Spleen (tissue), 11 donors: ENCODE measurements at regions not wholly inside any gene's neighbourhood (a gene's known extent, or its start where the extent isn't known, plus 50 kb on each side); places are given as distances from the start of the nearest gene placed in this dataset.
A peak's percentile ranks its signal among the peaks of the same experiment; 100 is the strongest.

ENCODE experiments used
- DNase-seq: peaks from one replicate; pipeline ENCODE4 v3.0.0-alpha.2; 2020
- H3K27ac ChIP-seq, 8 donors: fragments of 200-600 bp; sonication (generic) in 7 of 8; 1 replicate in 4 of 8; 2 replicates in 4 of 8; pipeline versions ENCODE4 v1.5.0 to v1.8.0; 2016 to 2021; ENCODE audit warnings: inconsistent platforms in 4 of 8, mild to moderate bottlenecking in 4 of 8, moderate library complexity in 1 of 8
- H3K27me3 ChIP-seq, 7 donors: fragments of 200-600 bp; sonication (generic) in 6 of 7; replicated peaks in 1 of 7; 1 replicate in 4 of 7; 2 replicates in 3 of 7; pipeline versions ENCODE4 v1.5.0 to v1.8.0; 2016 to 2021; ENCODE audit warnings: inconsistent platforms in 3 of 7, mild to moderate bottlenecking in 1 of 7
- H3K36me3 ChIP-seq, 6 donors: fragments of 200-600 bp; sonication (generic) in 5 of 6; 1 replicate in 4 of 6; 2 replicates in 2 of 6; pipeline versions ENCODE4 v1.5.0 to v1.8.0; 2016 to 2021; ENCODE audit warnings: inconsistent platforms in 2 of 6
- H3K4me1 ChIP-seq, 6 donors: fragments of 200-600 bp; sonication (generic) in 5 of 6; 1 replicate in 3 of 6; 2 replicates in 3 of 6; pipeline versions ENCODE4 v1.5.0 to v1.8.0; 2016 to 2021; ENCODE audit warnings: inconsistent platforms in 3 of 6
- H3K4me3 ChIP-seq, 8 donors: fragments of 200-600 bp; sonication (generic) in 7 of 8; 1 replicate in 4 of 8; 2 replicates in 4 of 8; pipeline versions ENCODE4 v1.5.0 to v1.8.0; 2016 to 2021; ENCODE audit warnings: inconsistent platforms in 4 of 8, mild to moderate bottlenecking in 4 of 8, moderate library complexity in 2 of 8
- H3K9me3 ChIP-seq, 8 donors: fragments of 200-600 bp; sonication (generic) in 7 of 8; 1 replicate in 4 of 8; 2 replicates in 4 of 8; pipeline versions ENCODE4 v1.5.0 to v1.8.0; 2016 to 2021; ENCODE audit warnings: inconsistent platforms in 4 of 8
- POLR2A ChIP-seq, 3 donors: fragments of 450-650 bp; IDR thresholded peaks; one replicate each; pipeline ENCODE4 v1.5.1; 2017; ENCODE audit warnings: antibody characterized with exemption in 3 of 3, mild to moderate bottlenecking in 1 of 3
- POLR2AphosphoS5 ChIP-seq, 3 donors: sonication (generic); formaldehyde crosslinking; IDR thresholded peaks; one replicate each; pipeline ENCODE4 v1.5.1; 2017; ENCODE audit warnings: antibody characterized with exemption in 3 of 3
- WGBS, 5 donors: extraction: QIAGEN DNeasy Blood & Tissue Kit in 3 of 5; methylation state at CpG; one replicate each; pipeline versions ENCODE4 v1.1.5 to v1.1.7; 2013 to 2018; 5-methylcytosine and 5-hydroxymethylcytosine counted together
- intact Hi-C: fragments of 100-400 bp; cut with DNase I; formaldehyde crosslinking; loops from one replicate; pipeline ENCODE4 v1.15.0; 2023; ENCODE audit warnings: low total_unique reads
- TF ChIP-seq, protein P1 (sequence below), 11 experiments: fragments of 200-600 bp in 7 of 11; fragments of 450-650 bp in 4 of 11; sonication (generic) in 4 of 11; IDR thresholded peaks in 8 of 11; conservative IDR thresholded peaks in 3 of 11; 1 replicate in 7 of 11; 2 replicates in 4 of 11; pipeline versions ENCODE4 v1.4.0 to v1.8.0; 2016 to 2021; ENCODE audit warnings: antibody characterized with exemption in 11 of 11, inconsistent platforms in 4 of 11, mild to moderate bottlenecking in 1 of 11
- donor health status: healthy with polysubstance abuse.
- donor health status: DM: no; HTN: no; CAD: no; lungs with moderate emphysema.
- donor health status: DM: no; HTN: no; CAD: no.
- donor health status: Bipolar disorder and iron deficiency.
- donor health status: healthy.
- donor health status: DM: no; HTN: no; CAD: no.
- donor health status: DM: yes; HTN: yes; CAD: no.

DNA sequence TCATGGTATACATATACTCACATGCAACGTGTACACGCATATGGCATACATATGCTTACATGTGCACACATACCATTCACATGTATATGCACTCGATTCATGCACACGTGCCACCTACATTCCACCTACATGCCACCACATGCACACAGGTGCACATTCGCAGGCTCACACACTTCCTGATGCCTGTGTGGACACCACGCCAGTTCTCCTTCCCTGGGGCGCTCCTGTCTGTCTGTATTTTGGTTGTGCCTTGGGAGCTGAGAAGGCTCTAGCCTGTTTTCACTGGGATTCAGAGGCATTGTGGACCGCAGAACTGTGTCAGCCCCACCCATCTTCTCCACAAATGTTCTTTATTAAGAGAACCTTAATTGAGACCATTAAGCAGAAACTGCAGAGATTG is 96.6 kb upstream of the CTDP1 start:
- no peak overlapping the region for H3K27ac ChIP-seq
- intact Hi-C loops: no loop called here
- H3K4me1 ChIP-seq: peaks cover 0 to 7% (median 3%) of the 10 kb centered on the region in 6 donors
- no peaks in the 10 kb centered on the region for H3K27me3 ChIP-seq
- no peaks in the 10 kb centered on the region for H3K36me3 ChIP-seq
- H3K4me3 ChIP-seq: no peak overlapping the region
- no peak for TF ChIP-seq POLR2AphosphoS5 (IDR thresholded peaks at IDR 0.05)
- no peak for TF ChIP-seq POLR2A (IDR thresholded peaks at IDR 0.05)
- TF ChIP-seq, protein P1, sequence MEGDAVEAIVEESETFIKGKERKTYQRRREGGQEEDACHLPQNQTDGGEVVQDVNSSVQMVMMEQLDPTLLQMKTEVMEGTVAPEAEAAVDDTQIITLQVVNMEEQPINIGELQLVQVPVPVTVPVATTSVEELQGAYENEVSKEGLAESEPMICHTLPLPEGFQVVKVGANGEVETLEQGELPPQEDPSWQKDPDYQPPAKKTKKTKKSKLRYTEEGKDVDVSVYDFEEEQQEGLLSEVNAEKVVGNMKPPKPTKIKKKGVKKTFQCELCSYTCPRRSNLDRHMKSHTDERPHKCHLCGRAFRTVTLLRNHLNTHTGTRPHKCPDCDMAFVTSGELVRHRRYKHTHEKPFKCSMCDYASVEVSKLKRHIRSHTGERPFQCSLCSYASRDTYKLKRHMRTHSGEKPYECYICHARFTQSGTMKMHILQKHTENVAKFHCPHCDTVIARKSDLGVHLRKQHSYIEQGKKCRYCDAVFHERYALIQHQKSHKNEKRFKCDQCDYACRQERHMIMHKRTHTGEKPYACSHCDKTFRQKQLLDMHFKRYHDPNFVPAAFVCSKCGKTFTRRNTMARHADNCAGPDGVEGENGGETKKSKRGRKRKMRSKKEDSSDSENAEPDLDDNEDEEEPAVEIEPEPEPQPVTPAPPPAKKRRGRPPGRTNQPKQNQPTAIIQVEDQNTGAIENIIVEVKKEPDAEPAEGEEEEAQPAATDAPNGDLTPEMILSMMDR (IDR thresholded peaks at IDR 0.05 in 8 of 11, conservative IDR thresholded peaks at IDR 0.05 in 3 of 11): no peak
- DNase-seq: no peak
- WGBS, 5 donors: 92 to 96% (median 95%) methylated on average over 8 of the region's 8 CpGs
- no peaks in the 10 kb centered on the region for H3K9me3 ChIP-seq

DNA sequence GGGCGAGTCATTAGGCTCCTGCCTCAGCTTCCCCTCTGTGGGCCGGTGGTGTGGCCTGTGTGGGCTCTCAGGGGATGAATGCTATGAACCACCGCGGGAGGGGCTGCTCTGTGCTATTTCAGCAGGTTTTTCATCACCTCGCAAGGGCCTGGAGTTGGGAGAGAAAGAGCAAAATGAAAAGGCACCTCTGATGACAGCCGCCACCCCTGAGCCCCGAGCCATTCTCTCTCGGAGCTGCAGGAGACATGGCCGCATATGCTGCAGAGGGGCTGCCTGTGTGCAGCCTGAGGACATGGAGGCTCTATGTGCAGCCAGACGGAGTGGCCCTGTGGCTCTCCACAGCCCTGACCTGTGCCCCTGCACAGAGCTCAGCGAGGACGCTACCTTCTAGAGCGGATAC is 96.2 kb upstream of the CTDP1 start:
- peak; percentile 37 for DNase-seq
- intact Hi-C loops: no loop called here
- no peaks in the 10 kb centered on the region for H3K9me3 ChIP-seq
- no peaks in the 10 kb centered on the region for H3K36me3 ChIP-seq
- TF ChIP-seq, protein P1 (IDR thresholded peaks at IDR 0.05 in 8 of 11, conservative IDR thresholded peaks at IDR 0.05 in 3 of 11): no peak
- TF ChIP-seq POLR2A (IDR thresholded peaks at IDR 0.05): no peak
- TF ChIP-seq POLR2AphosphoS5 (IDR thresholded peaks at IDR 0.05): no peak
- no peak overlapping the region for H3K4me3 ChIP-seq
- H3K27me3 ChIP-seq: no peaks in the 10 kb centered on the region
- H3K4me1 ChIP-seq: peaks cover 0 to 8% (median 3%) of the 10 kb centered on the region in 6 donors
- H3K27ac ChIP-seq: no peak overlapping the region
- WGBS, 5 donors: 87 to 95% (median 94%) methylated on average over 13 of the region's 13 CpGs

DNA sequence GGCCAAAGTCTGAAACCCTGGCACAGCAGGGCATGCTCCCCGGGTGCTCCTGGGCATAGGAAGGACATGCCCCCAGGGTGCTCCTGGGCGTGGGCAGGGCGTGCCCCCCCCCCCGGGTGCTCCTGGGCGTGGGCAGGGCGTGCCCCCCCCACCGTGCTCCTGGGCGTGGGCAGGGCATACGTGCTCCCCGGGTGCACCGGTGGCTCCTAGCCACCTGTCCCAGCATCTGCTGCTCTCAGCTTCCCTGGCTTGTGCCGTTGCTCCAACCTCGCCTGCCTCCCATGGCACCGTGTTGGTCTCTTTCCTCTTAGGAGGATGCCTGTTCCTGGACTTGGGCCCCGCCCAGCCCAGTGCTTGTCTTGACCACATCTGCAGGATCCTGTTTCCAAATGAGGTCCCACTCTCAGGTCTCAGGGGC is 95.6 kb upstream of the CTDP1 start:
- DNase-seq: peak; percentile 45
- WGBS, 5 donors: 69 to 82% (median 75%) methylated on average over 11 to 15 of the region's 15 CpGs
- TF ChIP-seq, protein P1 (IDR thresholded peaks at IDR 0.05 in 8 of 11, conservative IDR thresholded peaks at IDR 0.05 in 3 of 11): no peak
- TF ChIP-seq POLR2AphosphoS5 (IDR thresholded peaks at IDR 0.05) (no peak), POLR2A (IDR thresholded peaks at IDR 0.05) (no peak)
- Histone ChIP-seq H3K4me1 (peaks cover 0 to 13% (median 5%) of the 10 kb centered on the region in 6 donors), H3K36me3 (no peaks in the 10 kb centered on the region), H3K9me3 (no peaks in the 10 kb centered on the region), H3K27me3 (no peaks in the 10 kb centered on the region), H3K27ac (no peak overlapping the region), H3K4me3 (no peak overlapping the region)
- intact Hi-C loops: no loop called here

DNA sequence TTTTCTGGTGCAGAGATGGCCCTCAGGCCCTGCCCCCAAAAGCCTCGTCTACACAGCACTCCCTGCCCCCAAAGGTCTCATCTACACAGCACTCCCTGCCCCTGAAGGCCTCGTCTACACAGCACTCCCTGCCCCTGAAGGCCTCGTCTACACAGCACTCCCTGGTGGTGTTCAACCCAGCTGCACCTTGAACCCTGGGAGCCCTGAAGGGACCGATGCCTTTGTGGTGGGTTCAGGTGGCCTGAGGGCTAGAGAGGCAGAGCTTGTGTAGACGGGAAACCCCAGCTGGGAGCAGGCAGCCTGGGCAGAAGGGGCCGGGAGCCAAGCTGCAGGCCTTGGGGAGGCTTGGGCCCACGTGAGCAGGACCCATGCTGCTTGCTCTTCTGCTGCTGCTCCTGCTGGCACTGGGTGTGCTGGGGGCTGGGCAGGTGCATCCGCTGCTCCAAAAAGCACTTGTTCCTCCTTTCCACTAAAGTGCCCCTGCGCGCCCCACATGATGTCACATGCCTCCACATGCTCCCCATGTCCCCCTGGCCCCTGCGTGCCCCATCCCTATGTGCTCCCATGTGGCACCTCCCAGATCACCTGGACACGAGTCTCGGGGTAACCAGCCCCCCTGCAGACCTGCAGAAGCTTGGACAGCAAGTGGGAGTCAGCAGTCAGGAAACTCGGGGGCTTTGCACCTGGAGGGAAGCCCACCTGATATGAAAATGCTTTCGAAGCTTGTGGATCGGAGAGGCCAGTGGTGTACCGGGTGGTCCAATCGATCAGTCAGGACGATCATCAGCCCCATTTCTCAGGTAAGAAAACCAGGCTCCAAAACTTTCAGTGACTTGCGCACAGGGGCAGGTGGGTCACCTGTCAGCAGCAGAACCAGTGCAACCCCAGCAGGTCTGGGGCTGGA is 94.9 kb upstream of the CTDP1 start:
- DNase-seq: peak; percentile 62
- 74 to 87% (median 82%) methylated on average over 17 to 20 of the region's 20 CpGs for WGBS, 5 donors
- no peak overlapping the region for H3K27ac ChIP-seq
- no peaks in the 10 kb centered on the region for H3K27me3 ChIP-seq
- no peaks in the 10 kb centered on the region for H3K36me3 ChIP-seq
- H3K9me3 ChIP-seq: no peaks in the 10 kb centered on the region
- TF ChIP-seq, protein P1 (IDR thresholded peaks at IDR 0.05 in 8 of 11, conservative IDR thresholded peaks at IDR 0.05 in 3 of 11): no peak
- TF ChIP-seq POLR2AphosphoS5 (IDR thresholded peaks at IDR 0.05) (no peak), POLR2A (IDR thresholded peaks at IDR 0.05) (no peak)
- intact Hi-C loops: no loop called here
- H3K4me3 ChIP-seq: no peak overlapping the region
- peaks cover 0 to 18% (median 9%) of the 10 kb centered on the region in 6 donors for H3K4me1 ChIP-seq
